SK-N-MC (cell line): ENCODE measurements at regions not wholly inside any gene's neighbourhood (a gene's known extent, or its start where the extent isn't known, plus 50 kb on each side); places are given as distances from the start of the nearest gene placed in this dataset.

Experiments
- EZH2 ChIP-seq: fragments of 200-600 bp; sonication (generic); IDR thresholded peaks from one replicate; pipeline ENCODE4 v1.6.1; 2017; ENCODE audit warnings: antibody characterized with exemption
- FOXP2 ChIP-seq: optimal IDR thresholded peaks from 2 replicates; pipeline ENCODE3; 2011; ENCODE audit warnings: mild to moderate bottlenecking, moderate library complexity; ENCODE audit not compliant: insufficient read depth; ENCODE audit errors: extremely low read length, control extremely low read depth
- POLR2AphosphoS5 ChIP-seq: IDR thresholded peaks from 2 replicates; pipeline ENCODE4 v1.6.1; 2012; ENCODE audit warnings: mild to moderate bottlenecking, low read depth, low read length, borderline replicate concordance

DNA sequence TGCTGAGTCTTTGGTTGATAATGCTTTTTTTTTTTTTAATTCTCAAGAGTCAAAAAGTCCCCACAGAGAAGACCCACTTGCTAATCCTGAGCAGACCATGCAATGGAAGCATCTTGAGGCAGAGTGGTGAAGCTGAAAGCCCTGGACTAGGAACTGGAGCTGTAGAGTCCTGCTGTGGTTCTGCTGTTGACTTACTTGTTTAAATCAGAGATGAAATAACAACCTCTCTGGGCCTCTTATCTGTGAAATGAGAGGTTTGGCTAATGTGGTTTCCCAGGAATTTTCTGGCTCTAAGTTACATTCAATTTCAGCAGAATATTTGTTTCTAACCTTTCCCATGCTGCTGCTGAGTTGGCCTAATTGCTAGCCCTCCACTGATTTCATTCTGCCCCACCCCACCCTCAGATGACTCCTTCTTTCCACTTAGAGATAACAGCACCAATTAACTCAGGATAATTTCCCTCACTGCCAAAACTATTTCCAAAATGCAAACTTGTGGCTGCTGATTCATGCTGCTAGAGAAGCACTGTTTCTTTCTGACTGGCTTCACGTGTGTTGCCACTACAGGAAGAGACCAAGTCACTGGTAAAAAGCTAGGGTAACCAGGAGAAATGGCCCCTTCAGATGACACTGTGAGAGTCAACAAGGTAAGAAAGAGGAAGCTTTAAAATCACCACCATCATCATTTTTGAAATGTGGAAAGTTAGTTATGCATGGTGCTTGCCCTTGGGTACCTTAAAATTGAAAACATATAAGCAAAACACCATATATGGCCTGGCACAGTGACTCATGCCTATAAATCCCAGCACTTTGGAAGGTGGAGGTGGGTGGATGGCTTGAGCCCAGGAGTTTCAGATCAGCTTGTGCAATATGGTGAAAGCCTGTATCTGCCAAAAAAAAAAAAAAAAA is 326.4 kb downstream of the DCHS2 start:
- TF ChIP-seq POLR2AphosphoS5: no peak
- no peak for TF ChIP-seq EZH2
- no peak for TF ChIP-seq FOXP2
